ENCODE measurements at regions not wholly inside any gene's neighbourhood (a gene's known extent, or its start where the extent isn't known, plus 50 kb on each side); places are given as distances from the start of the nearest gene placed in this dataset.

DNA sequence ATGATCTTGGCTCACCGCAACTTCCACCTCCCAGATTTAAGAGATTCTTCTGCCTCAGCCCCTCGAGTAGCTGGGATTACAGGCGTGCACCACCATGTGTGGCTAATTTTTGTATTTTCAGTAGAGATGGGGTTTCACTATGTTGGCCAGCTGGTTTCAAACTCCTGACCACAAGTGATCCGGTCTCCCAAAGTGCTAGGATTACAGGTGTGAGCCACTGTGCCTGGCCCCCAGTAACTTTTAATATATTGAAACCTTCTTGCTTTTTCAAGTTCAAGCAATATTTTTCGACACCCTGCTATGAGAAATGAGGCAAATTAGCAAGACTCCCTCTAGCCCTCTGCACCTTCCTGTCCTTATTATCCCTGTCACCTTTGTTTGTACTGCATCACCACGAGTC lies 144.0 kb downstream of the EVX1 start:
- no peak for TF ChIP-seq ZNF207 (IDR thresholded peaks at IDR 0.05; ENCODE audit: borderline replicate concordance)
- TF ChIP-seq, protein P1, sequence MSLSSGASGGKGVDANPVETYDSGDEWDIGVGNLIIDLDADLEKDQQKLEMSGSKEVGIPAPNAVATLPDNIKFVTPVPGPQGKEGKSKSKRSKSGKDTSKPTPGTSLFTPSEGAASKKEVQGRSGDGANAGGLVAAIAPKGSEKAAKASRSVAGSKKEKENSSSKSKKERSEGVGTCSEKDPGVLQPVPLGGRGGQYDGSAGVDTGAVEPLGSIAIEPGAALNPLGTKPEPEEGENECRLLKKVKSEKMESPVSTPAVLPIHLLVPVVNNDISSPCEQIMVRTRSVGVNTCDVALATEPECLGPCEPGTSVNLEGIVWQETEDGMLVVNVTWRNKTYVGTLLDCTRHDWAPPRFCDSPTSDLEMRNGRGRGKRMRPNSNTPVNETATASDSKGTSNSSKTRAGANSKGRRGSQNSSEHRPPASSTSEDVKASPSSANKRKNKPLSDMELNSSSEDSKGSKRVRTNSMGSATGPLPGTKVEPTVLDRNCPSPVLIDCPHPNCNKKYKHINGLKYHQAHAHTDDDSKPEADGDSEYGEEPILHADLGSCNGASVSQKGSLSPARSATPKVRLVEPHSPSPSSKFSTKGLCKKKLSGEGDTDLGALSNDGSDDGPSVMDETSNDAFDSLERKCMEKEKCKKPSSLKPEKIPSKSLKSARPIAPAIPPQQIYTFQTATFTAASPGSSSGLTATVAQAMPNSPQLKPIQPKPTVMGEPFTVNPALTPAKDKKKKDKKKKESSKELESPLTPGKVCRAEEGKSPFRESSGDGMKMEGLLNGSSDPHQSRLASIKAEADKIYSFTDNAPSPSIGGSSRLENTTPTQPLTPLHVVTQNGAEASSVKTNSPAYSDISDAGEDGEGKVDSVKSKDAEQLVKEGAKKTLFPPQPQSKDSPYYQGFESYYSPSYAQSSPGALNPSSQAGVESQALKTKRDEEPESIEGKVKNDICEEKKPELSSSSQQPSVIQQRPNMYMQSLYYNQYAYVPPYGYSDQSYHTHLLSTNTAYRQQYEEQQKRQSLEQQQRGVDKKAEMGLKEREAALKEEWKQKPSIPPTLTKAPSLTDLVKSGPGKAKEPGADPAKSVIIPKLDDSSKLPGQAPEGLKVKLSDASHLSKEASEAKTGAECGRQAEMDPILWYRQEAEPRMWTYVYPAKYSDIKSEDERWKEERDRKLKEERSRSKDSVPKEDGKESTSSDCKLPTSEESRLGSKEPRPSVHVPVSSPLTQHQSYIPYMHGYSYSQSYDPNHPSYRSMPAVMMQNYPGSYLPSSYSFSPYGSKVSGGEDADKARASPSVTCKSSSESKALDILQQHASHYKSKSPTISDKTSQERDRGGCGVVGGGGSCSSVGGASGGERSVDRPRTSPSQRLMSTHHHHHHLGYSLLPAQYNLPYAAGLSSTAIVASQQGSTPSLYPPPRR (CRISPR knock-in tag; IDR thresholded peaks at IDR 0.05; ENCODE audit: borderline replicate concordance), result no peak
- no peak for TF ChIP-seq STAT5B (CRISPR knock-in tag; IDR thresholded peaks at IDR 0.05)
- no peak for TF ChIP-seq GATAD1 (CRISPR knock-in tag; IDR thresholded peaks at IDR 0.05)
- TF ChIP-seq CTCF (CRISPR knock-in tag; IDR thresholded peaks at IDR 0.05), result no peak
- no peak for TF ChIP-seq MAX (IDR thresholded peaks at IDR 0.05)
